Esophagus muscularis mucosa (tissue), 3 donors: ENCODE measurements at regions not wholly inside any gene's neighbourhood (a gene's known extent, or its start where the extent isn't known, plus 50 kb on each side); places are given as distances from the start of the nearest gene placed in this dataset.

Experiments
- CTCF ChIP-seq, 3 experiments: fragments of 200-600 bp in 2 of 3; fragments of 450-650 bp in 1 of 3; sonication (generic) in 2 of 3; IDR thresholded peaks; one replicate each; pipeline ENCODE4 v1.5.1; 2017 to 2019; ENCODE audit warnings: antibody characterized with exemption in 3 of 3, mild to moderate bottlenecking in 2 of 3, moderate library complexity in 1 of 3
- POLR2A ChIP-seq: fragments of 450-650 bp; IDR thresholded peaks from one replicate; pipeline ENCODE4 v1.6.1; 2017; ENCODE audit warnings: antibody characterized with exemption, moderate library complexity, mild to moderate bottlenecking, low read depth

- no peak for TF ChIP-seq CTCF (IDR thresholded peaks at IDR 0.05)
- no peak for TF ChIP-seq POLR2A
Observed at GRCh38 chr3:124404621-124405020, 325.6 kb upstream of the UMPS start.
